Left lung (tissue), 4 donors: ENCODE measurements at regions not wholly inside any gene's neighbourhood (a gene's known extent, or its start where the extent isn't known, plus 50 kb on each side); places are given as distances from the start of the nearest gene placed in this dataset.
A peak's percentile ranks its signal among the peaks of the same experiment; 100 is the strongest.

Source experiments
- ATAC-seq: fragments of 200-7000 bp; cut with Tn5 transposase; one replicate; pipeline ENCODE4 v1.9.1; 2020; ENCODE audit warnings: moderate library complexity
- DNase-seq, 4 donors: peaks; one replicate each; pipeline ENCODE4 v3.0.0-alpha.2; 2013 to 2020
- H3K27ac ChIP-seq, 2 donors: fragments of 200-600 bp; sonication (generic) in 1 of 2; one replicate each; pipeline versions ENCODE4 v1.5.0 to v1.8.0; 2020 to 2021
- H3K27me3 ChIP-seq, 2 donors: fragments of 200-600 bp; sonication (generic) in 1 of 2; one replicate each; pipeline versions ENCODE4 v1.5.0 to v1.8.0; 2020 to 2021
- H3K36me3 ChIP-seq, 2 donors: fragments of 200-600 bp; sonication (generic) in 1 of 2; one replicate each; pipeline versions ENCODE4 v1.5.0 to v1.8.0; 2020 to 2021
- H3K4me1 ChIP-seq, 2 donors: fragments of 200-600 bp; one replicate each; pipeline ENCODE4 v1.8.0; 2021
- H3K4me3 ChIP-seq, 2 donors: fragments of 200-600 bp; sonication (generic) in 1 of 2; one replicate each; pipeline versions ENCODE4 v1.5.0 to v1.8.0; 2020 to 2021; ENCODE audit warnings: mild to moderate bottlenecking in 1 of 2
- H3K9me3 ChIP-seq, 2 donors: fragments of 200-600 bp; sonication (generic) in 1 of 2; one replicate each; pipeline versions ENCODE4 v1.5.0 to v1.8.0; 2020 to 2021
- CTCF ChIP-seq, 2 donors: fragments of 200-600 bp; sonication (generic) in 1 of 2; IDR thresholded peaks; one replicate each; pipeline versions ENCODE4 v1.5.0 to v1.8.0; 2021; ENCODE audit warnings: antibody characterized with exemption in 2 of 2
- intact Hi-C, 2 donors: fragments of 100-400 bp; cut with DNase I; formaldehyde crosslinking; loops; one replicate each; pipeline versions ENCODE4 v1.11.2 to v1.14.2; 2022
- donor health status: DM: no; HTN: yes; CAD: no.
- donor health status: DM: no; HTN: no; CAD: no.

- DNase-seq (no peak), ATAC-seq (no peak)
- H3K27ac ChIP-seq = no peak overlapping the region
- peaks cover 3 to 13% of the 10 kb centered on the region in 2 donors for H3K4me1 ChIP-seq
- peaks cover 0 to 13% of the 10 kb centered on the region in 2 donors for H3K27me3 ChIP-seq
- H3K36me3 ChIP-seq = no peaks in the 10 kb centered on the region
- no peak for TF ChIP-seq CTCF (IDR thresholded peaks at IDR 0.05)
- no peaks in the 10 kb centered on the region for H3K9me3 ChIP-seq
- intact Hi-C loops = no loop called here
- H3K4me3 ChIP-seq = no peak overlapping the region
Observed at GRCh38 chr10:64038107-64038506, 516.9 kb downstream of the REEP3 start.

- Histone ChIP-seq H3K27ac (no peak overlapping the region), H3K4me1 (peaks cover 3 to 13% of the 10 kb centered on the region in 2 donors), H3K9me3 (no peaks in the 10 kb centered on the region), H3K36me3 (no peaks in the 10 kb centered on the region), H3K4me3 (no peak overlapping the region), H3K27me3 (peaks cover 0 to 13% of the 10 kb centered on the region in 2 donors)
- no peak for DNase-seq
- ATAC-seq = no peak
- intact Hi-C loops = no loop called here
- TF ChIP-seq CTCF (IDR thresholded peaks at IDR 0.05) = no peak
Observed at GRCh38 chr10:64039198-64039597, 518.0 kb downstream of the REEP3 start.

GRCh38 chr10:64040781-64041180, 519.6 kb downstream of the REEP3 start:
- Histone ChIP-seq H3K4me3 (no peak overlapping the region), H3K27me3 (peaks cover 0 to 13% of the 10 kb centered on the region in 2 donors), H3K9me3 (no peaks in the 10 kb centered on the region), H3K4me1 (peaks cover 3 to 13% of the 10 kb centered on the region in 2 donors), H3K36me3 (no peaks in the 10 kb centered on the region), H3K27ac (no peak overlapping the region)
- DNase-seq = no peak
- no peak for TF ChIP-seq CTCF (IDR thresholded peaks at IDR 0.05)
- intact Hi-C loops = no loop called here
- no peak for ATAC-seq

GRCh38 chr10:64041185-64041988, 520.2 kb downstream of the REEP3 start:
- H3K27me3 ChIP-seq = peaks cover 0 to 13% of the 10 kb centered on the region in 2 donors
- no peaks in the 10 kb centered on the region for H3K36me3 ChIP-seq
- intact Hi-C loops = no loop called here
- TF ChIP-seq CTCF (IDR thresholded peaks at IDR 0.05) = peak; percentile 95 to 99
- ATAC-seq (peak; percentile 100), DNase-seq (peak; percentile 65 to 84 (median 81))
- H3K27ac ChIP-seq = no peak overlapping the region
- H3K4me3 ChIP-seq = peak overlapping the region; percentile 30 to 31
- H3K9me3 ChIP-seq = no peaks in the 10 kb centered on the region
- peaks cover 3 to 13% of the 10 kb centered on the region in 2 donors for H3K4me1 ChIP-seq

GRCh38 chr10:64041989-64042490, 520.8 kb downstream of the REEP3 start:
- intact Hi-C loops = no loop called here
- Histone ChIP-seq H3K27me3 (peaks cover 0 to 13% of the 10 kb centered on the region in 2 donors), H3K9me3 (no peaks in the 10 kb centered on the region), H3K4me1 (peaks cover 0 to 13% of the 10 kb centered on the region in 2 donors), H3K4me3 (no peak overlapping the region), H3K27ac (no peak overlapping the region), H3K36me3 (no peaks in the 10 kb centered on the region)
- no peak for TF ChIP-seq CTCF (IDR thresholded peaks at IDR 0.05)
- peak in 1 of 4 donors; percentile 74 for DNase-seq
- no peak for ATAC-seq
